Rectal smooth muscle tissue (tissue), 1 donor: ENCODE measurements at regions not wholly inside any gene's neighbourhood (a gene's known extent, or its start where the extent isn't known, plus 50 kb on each side); places are given as distances from the start of the nearest gene placed in this dataset.
"Not testable (repeated sequence)": the region's sequence is repeated elsewhere in the genome, so short reads cannot be mapped to it uniquely, and the experiment has no call there.

Source experiments
- H3K27ac ChIP-seq: one replicate; pipeline ENCODE4 v1.7.0; 2013; ENCODE audit warnings: low read depth, low read length, inconsistent platforms
- H3K27me3 ChIP-seq: one replicate; pipeline ENCODE4 v1.7.0; 2013; ENCODE audit warnings: low read length; ENCODE audit not compliant: control insufficient read depth, insufficient read depth
- H3K36me3 ChIP-seq: one replicate; pipeline ENCODE4 v1.7.0; 2013; ENCODE audit warnings: low read length; ENCODE audit not compliant: control insufficient read depth, insufficient read depth
- H3K4me1 ChIP-seq: one replicate; pipeline ENCODE4 v1.7.0; 2013; ENCODE audit warnings: low read length; ENCODE audit not compliant: control insufficient read depth, insufficient read depth
- H3K4me3 ChIP-seq: one replicate; pipeline ENCODE4 v1.7.0; 2013; ENCODE audit warnings: low read length
- H3K9ac ChIP-seq: one replicate; pipeline ENCODE4 v1.7.0; 2013; ENCODE audit warnings: low read length

DNA sequence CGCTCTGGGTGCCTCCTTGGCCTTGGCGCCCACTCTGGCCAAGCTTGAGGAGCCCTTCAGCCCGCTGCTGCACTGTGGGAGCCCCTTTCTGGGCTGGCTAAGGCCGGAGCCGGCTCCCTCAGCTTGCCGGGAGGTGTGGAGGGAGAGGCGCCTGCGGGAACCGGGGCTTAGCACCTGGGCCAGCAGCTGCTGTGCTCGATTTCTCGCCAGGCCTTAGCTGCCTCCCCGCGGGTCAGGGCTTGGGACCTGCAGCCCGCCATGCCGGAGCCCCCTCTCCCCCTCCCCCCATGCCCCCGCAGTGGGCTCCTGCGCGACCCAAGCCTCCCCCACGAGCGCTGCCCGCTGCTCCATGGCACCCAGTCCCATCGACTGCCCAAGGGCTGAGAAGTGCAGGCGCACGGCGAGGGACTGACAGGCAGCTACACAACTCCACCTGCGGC is 782.4 kb downstream of the METTL15 start:
- H3K9ac ChIP-seq, H3K4me1 ChIP-seq, H3K36me3 ChIP-seq, H3K4me3 ChIP-seq, H3K27ac ChIP-seq, H3K27me3 ChIP-seq: not testable (repeated sequence)

DNA sequence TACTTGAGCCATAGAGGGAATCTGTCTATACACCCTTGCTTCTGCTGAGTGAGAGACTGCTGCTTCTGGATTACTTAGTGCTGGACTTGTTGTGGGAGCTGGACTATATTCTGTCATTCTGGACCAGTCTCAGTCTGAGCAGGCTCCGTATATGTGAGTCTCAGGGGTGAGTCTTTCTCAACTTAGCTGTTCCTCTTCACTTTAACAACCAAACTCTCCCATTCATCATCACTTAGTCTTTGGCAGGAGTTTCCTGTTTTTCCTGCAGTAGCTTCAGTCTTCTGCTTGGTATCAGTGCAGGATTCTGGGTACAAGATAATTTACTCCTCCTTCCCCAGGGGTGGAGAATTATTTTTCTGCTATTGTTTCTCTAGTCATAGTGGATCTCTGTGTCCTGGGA is 779.5 kb downstream of the METTL15 start:
- Histone ChIP-seq H3K36me3 (no peaks in the 10 kb centered on the region), H3K4me1 (no peaks in the 10 kb centered on the region), H3K27ac (no peak overlapping the region), H3K9ac (no peak overlapping the region), H3K27me3 (no peaks in the 10 kb centered on the region), H3K4me3 (no peak overlapping the region)

DNA sequence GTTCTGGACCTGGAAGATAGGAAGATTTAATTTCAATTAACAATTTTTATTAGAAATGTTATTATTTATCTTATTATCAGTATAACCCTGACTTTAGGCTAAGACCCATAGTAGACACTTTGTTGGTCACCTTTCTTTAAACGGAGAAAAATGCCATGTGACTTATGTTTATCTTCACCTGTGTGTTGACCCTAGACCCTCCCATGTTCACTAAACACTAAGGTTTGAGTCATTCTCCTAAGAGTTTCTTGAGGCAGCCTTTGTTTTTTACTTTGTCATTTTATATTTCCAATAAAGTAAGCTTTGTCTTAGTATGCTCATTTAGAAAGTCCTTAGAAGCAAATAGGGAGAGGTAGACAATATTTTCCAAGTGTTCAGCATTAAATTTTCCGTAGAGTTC is 771.7 kb downstream of the METTL15 start:
- no peaks in the 10 kb centered on the region for H3K27me3 ChIP-seq
- no peak overlapping the region for H3K27ac ChIP-seq
- no peaks in the 10 kb centered on the region for H3K36me3 ChIP-seq
- no peaks in the 10 kb centered on the region for H3K4me1 ChIP-seq
- no peak overlapping the region for H3K4me3 ChIP-seq
- H3K9ac ChIP-seq: no peak overlapping the region

DNA sequence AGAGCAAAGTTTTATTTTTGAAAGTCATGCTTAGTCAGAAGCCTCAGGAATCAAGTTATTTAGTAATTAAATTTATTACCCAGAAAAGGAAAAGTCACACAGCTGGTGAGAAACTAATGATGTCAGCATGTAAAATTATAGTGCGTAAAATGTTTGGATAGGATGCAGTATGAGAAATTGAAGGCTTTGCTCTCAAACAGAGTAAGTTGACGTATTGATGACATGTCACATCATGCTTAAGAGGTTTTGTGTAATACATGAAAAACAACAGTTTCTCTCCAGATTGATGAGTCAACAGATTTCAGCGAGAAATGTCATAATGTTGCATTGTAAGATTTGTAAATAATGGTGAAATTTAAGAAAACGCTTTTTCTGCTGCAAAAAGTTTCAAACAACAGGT is 769.8 kb downstream of the METTL15 start:
- Histone ChIP-seq H3K4me1 (no peaks in the 10 kb centered on the region), H3K27ac (no peak overlapping the region), H3K9ac (no peak overlapping the region), H3K36me3 (no peaks in the 10 kb centered on the region), H3K4me3 (no peak overlapping the region), H3K27me3 (no peaks in the 10 kb centered on the region)

DNA sequence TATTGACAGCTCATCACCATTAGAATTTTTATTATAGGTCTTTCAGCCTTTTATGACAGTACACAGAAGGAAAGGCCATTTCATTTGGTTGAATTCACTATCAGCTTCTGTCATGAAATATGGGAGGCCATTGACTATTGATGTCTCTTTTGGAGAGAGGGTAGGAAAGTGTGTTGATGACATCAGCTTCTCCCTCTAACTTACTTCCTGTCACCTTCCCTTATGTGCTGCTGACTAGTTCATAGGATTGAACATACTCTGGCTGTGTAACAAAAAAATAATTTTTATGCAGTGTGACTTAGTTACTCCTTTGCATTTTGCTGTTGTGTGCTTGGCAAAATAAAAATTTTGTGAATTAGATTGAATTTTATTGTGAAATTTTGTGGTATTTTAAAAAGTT is 769.2 kb downstream of the METTL15 start:
- Histone ChIP-seq H3K36me3 (no peaks in the 10 kb centered on the region), H3K4me1 (no peaks in the 10 kb centered on the region), H3K27me3 (no peaks in the 10 kb centered on the region), H3K9ac (no peak overlapping the region), H3K4me3 (no peak overlapping the region), H3K27ac (no peak overlapping the region)

DNA sequence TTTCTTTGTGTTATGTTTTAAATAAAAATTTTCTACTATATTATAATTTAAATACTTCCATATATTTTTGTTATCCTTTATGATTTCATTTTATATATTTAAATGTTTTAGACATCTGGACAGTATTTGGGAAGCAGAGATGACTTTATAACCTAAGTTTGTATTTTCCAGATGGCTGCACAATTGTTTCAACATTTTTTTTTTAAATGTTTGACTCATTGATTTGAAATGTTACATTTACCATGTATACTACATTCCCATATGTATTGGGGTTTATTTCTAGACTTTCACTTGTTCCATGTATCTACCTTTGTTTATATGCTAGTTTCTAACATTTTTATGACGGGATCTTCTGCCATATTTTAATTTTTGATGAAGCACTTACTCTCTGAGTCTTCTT is 766.5 kb downstream of the METTL15 start:
- Histone ChIP-seq H3K27ac (no peak overlapping the region), H3K4me3 (no peak overlapping the region), H3K27me3 (no peaks in the 10 kb centered on the region), H3K9ac (no peak overlapping the region), H3K4me1 (no peaks in the 10 kb centered on the region), H3K36me3 (no peaks in the 10 kb centered on the region)

DNA sequence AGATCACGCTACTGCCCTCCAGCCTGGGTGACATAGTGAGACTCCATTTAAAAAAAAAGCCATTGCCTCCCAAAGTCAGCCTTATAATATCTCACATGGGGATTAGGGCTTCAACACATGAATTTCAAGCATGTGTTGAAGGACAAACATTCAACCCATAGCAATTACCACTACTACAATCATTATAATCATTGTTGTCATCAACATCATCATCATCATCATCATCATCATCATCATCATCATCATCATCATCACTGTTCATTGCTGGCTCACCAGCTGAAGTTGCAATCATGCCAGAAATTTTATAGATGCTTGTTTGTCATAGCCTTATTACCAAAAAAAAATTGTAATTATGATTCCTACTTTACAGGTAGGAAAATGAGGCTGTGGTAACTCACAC is 762.9 kb downstream of the METTL15 start:
- no peaks in the 10 kb centered on the region for H3K4me1 ChIP-seq
- H3K4me3 ChIP-seq: no peak overlapping the region
- no peaks in the 10 kb centered on the region for H3K36me3 ChIP-seq
- no peaks in the 10 kb centered on the region for H3K27me3 ChIP-seq
- no peak overlapping the region for H3K27ac ChIP-seq
- H3K9ac ChIP-seq: no peak overlapping the region

DNA sequence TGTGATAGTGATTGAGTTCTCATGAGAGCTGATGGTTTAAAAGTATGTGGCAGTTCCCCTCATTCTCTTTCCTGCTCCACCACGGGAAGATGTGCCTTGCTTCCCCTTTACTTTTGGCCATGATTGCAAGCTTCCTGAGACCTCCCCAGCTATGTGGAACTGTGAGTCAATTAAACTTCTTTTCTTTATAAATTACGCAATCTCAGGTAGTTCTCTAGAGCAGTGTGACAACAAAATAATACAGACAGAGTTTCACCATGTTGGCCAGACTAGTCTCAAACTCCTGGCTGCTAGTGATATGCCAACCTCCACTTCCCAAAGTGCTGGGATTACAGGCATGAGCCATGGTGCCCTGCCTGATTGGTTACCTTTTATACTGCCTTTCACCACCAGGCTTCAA is 755.2 kb downstream of the METTL15 start:
- Histone ChIP-seq H3K4me3 (no peak overlapping the region), H3K36me3 (no peaks in the 10 kb centered on the region), H3K4me1 (no peaks in the 10 kb centered on the region), H3K27me3 (no peaks in the 10 kb centered on the region), H3K27ac (no peak overlapping the region), H3K9ac (no peak overlapping the region)

DNA sequence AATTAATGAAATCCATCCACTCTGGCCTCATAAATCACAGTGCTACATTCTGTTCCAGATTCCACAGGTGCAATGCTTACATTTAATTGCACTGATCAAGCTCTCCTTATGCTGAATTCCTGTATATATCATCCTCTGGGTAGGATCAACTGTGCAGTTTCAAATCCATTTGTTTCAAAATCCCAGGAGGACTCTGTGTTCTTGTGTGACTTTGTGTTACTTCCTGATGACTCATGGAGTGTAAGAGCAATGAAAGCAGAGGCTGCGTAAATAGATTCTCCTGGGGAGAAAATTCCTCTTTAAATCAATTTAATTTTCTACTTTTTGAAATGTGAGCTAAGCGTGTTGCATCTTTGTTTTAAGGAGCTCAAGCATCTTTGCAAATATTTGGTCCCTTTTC is 752.7 kb downstream of the METTL15 start:
- Histone ChIP-seq H3K27ac (no peak overlapping the region), H3K4me3 (no peak overlapping the region), H3K9ac (no peak overlapping the region), H3K27me3 (no peaks in the 10 kb centered on the region), H3K4me1 (no peaks in the 10 kb centered on the region), H3K36me3 (no peaks in the 10 kb centered on the region)

DNA sequence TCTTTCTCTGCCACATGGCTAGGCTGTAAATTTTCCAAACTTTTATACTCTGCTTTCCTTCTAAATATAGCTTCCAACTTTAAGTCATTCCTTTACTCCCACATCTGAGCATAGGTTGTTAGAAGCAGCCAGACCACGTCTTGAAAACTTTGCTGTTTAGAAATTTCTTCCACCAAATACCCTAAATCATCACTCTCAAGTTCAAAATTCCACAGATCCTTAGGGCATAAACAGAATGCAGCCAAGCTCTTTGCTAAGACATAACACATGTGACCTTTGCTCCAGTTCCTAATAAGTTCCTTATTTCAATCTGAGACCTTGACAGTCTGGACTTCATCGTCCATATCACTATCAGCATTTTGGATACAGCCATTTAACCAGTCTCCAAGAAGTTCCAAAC is 749.9 kb downstream of the METTL15 start:
- Histone ChIP-seq H3K4me3 (no peak overlapping the region), H3K27me3 (no peaks in the 10 kb centered on the region), H3K4me1 (no peaks in the 10 kb centered on the region), H3K9ac (no peak overlapping the region), H3K36me3 (no peaks in the 10 kb centered on the region), H3K27ac (no peak overlapping the region)

DNA sequence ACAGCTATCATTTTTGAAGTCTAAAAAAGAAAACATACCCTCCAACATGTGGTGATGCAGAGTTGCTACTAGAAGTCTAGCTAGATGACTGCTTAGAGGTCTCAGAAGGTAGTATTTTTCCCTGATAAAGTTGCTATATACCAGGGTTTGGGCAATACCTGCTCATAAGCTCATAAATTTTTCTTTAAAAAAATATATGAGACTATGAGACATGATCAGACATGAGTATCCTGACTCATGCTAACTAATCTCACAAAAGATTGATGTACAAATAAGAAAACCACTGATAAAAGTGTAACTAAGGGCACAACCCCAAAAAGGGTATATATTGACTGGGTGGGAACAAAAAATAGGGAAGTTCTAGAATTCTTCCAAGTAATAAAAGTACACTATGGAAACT is 740.9 kb downstream of the METTL15 start:
- no peak overlapping the region for H3K9ac ChIP-seq
- H3K36me3 ChIP-seq: no peaks in the 10 kb centered on the region
- no peaks in the 10 kb centered on the region for H3K4me1 ChIP-seq
- H3K27ac ChIP-seq: no peak overlapping the region
- H3K27me3 ChIP-seq: no peaks in the 10 kb centered on the region
- H3K4me3 ChIP-seq: no peak overlapping the region

DNA sequence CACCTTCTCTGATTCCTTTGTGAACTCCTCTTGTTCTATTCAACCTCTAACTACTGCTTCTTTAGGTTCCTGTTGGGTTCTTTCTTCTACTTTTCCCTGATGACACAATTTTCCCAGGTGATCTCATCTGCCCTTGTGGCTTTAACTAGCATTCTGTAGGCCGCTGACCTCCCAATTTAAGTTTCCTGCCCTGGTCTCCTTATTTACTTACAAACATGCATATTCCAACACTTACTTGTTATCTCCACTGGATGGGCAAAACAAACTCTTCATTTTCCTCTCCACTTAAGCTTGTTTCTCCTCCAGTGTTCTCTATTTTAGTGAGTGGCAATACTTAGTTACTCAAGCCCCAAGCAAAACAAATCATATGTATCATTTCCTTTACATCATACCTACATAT is 734.5 kb downstream of the METTL15 start:
- Histone ChIP-seq H3K4me3 (no peak overlapping the region), H3K4me1 (no peaks in the 10 kb centered on the region), H3K27me3 (no peaks in the 10 kb centered on the region), H3K36me3 (no peaks in the 10 kb centered on the region), H3K9ac (no peak overlapping the region), H3K27ac (no peak overlapping the region)

DNA sequence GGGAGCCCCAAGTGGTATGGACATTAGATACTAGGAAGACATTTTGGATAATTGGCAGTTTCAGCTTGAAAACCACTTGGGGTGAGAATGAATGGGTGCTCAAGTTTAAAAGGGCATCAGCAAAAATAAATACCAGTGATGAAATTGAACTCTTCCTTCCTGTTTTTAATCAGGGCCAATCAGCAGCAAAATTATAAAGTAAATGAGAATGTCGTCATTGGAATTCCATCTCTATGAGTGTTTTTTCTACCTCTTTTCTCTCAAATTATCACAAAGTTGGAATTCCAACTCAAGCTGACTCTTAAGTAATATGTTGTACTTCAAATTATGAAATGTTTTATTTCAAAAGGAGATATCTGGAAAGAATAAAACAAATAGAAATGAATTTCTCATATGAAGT is 730.6 kb downstream of the METTL15 start:
- no peaks in the 10 kb centered on the region for H3K27me3 ChIP-seq
- no peak overlapping the region for H3K9ac ChIP-seq
- H3K36me3 ChIP-seq: no peaks in the 10 kb centered on the region
- no peak overlapping the region for H3K27ac ChIP-seq
- H3K4me1 ChIP-seq: no peaks in the 10 kb centered on the region
- H3K4me3 ChIP-seq: no peak overlapping the region

DNA sequence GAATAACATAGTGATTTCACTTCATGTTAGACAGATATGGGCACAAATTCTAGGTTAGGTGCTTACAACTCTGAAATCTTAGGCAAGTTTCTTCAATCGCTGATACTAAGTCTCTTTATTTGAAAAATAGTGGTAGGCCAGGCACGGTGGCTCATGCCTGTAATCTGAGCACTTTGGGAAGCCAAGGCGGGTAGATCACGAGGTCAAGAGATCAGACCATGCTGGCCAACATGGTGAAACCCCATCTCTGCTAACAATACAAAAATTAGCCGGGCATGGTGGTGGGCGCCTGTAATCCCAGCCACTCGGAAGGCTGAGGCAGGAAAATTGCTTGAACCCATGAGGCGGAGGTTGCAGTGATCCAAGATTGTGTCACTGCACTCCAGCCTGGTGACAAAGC is 729.4 kb downstream of the METTL15 start:
- Histone ChIP-seq H3K36me3 (no peaks in the 10 kb centered on the region), H3K27me3 (no peaks in the 10 kb centered on the region), H3K27ac (no peak overlapping the region), H3K4me3 (no peak overlapping the region), H3K9ac (no peak overlapping the region), H3K4me1 (no peaks in the 10 kb centered on the region)
